ENCODE measurements at regions not wholly inside any gene's neighbourhood (a gene's known extent, or its start where the extent isn't known, plus 50 kb on each side); places are given as distances from the start of the nearest gene placed in this dataset.

GRCh38 chr21:27371115-27371974 is 404.5 kb upstream of the ADAMTS5 start:
- Histone ChIP-seq H2AFZ (ENCODE audit: low read depth, low read length) (no peak overlapping the region), H3K4me1 (ENCODE audit: insufficient read depth, low read length) (peaks cover 34% of the 10 kb centered on the region), H3K9me3 (ENCODE audit: insufficient read depth, low read length, severe bottlenecking) (no peaks in the 10 kb centered on the region), H3K27me3 (ENCODE audit: insufficient read depth, low read length, poor library complexity) (no peaks in the 10 kb centered on the region), H4K20me1 (ENCODE audit: insufficient read depth, low read length) (no peaks in the 10 kb centered on the region), H3K27ac (ENCODE audit: low read length) (no peak overlapping the region), H3K36me3 (ENCODE audit: insufficient read depth, low read length) (no peaks in the 10 kb centered on the region), H3K9ac (ENCODE audit: low read depth, low read length) (no peak overlapping the region), H3K79me2 (ENCODE audit: insufficient read depth, low read length) (no peaks in the 10 kb centered on the region), H3K4me3 (ENCODE audit: low read depth in 1 of 2, low read length in 2 of 2) (no peak overlapping the region), H3K4me2 (ENCODE audit: insufficient read depth, low read length) (no peak overlapping the region)
- TF ChIP-seq CTCF (IDR thresholded peaks at IDR 0.05; ENCODE audit: borderline replicate concordance, extremely low read depth, low read length, poor library complexity, severe bottlenecking): no peak
- no peak for TF ChIP-seq EZH2 (IDR thresholded peaks at IDR 0.05; ENCODE audit: borderline replicate concordance, low read depth, low read length, severe bottlenecking)
- DNase-seq: no peak
- ATAC-seq (ENCODE audit: insufficient read depth, low read depth): no peak

- 0 out of 2 replicates have a peak overlapping the region, but pooled peaks have one; percentile 8 for H2AFZ ChIP-seq (ENCODE audit: low read depth, low read length)
- TF ChIP-seq EZH2 (IDR thresholded peaks at IDR 0.05; ENCODE audit: borderline replicate concordance, low read depth, low read length, severe bottlenecking) (no peak), CTCF (IDR thresholded peaks at IDR 0.05; ENCODE audit: borderline replicate concordance, extremely low read depth, low read length, poor library complexity, severe bottlenecking) (no peak)
- H3K27me3 ChIP-seq (ENCODE audit: insufficient read depth, low read length, poor library complexity): no peaks in the 10 kb centered on the region
- peak overlapping the region; percentile 54 for H3K27ac ChIP-seq (ENCODE audit: low read length)
- H4K20me1 ChIP-seq (ENCODE audit: insufficient read depth, low read length): no peaks in the 10 kb centered on the region
- no peak for DNase-seq
- H3K4me3 ChIP-seq (ENCODE audit: low read depth in 1 of 2, low read length in 2 of 2): no peak overlapping the region
- no peak overlapping the region for H3K9ac ChIP-seq (ENCODE audit: low read depth, low read length)
- H3K79me2 ChIP-seq (ENCODE audit: insufficient read depth, low read length): no peaks in the 10 kb centered on the region
- ATAC-seq (ENCODE audit: insufficient read depth, low read depth): peak; percentile 57
- H3K9me3 ChIP-seq (ENCODE audit: insufficient read depth, low read length, severe bottlenecking): no peaks in the 10 kb centered on the region
- H3K4me1 ChIP-seq (ENCODE audit: insufficient read depth, low read length): peaks cover 34% of the 10 kb centered on the region
- no peak overlapping the region for H3K4me2 ChIP-seq (ENCODE audit: insufficient read depth, low read length)
- H3K36me3 ChIP-seq (ENCODE audit: insufficient read depth, low read length): no peaks in the 10 kb centered on the region
These were observed 403.2 kb upstream of the ADAMTS5 start for GRCh38 chr21:27369978-27370571.

- ATAC-seq (ENCODE audit: insufficient read depth, low read depth) (no peak), DNase-seq (no peak)
- no peak for TF ChIP-seq EZH2 (IDR thresholded peaks at IDR 0.05; ENCODE audit: borderline replicate concordance, low read depth, low read length, severe bottlenecking)
- no peak for TF ChIP-seq CTCF (IDR thresholded peaks at IDR 0.05; ENCODE audit: borderline replicate concordance, extremely low read depth, low read length, poor library complexity, severe bottlenecking)
These were observed 402.3 kb upstream of the ADAMTS5 start for GRCh38 chr21:27369234-27369633.

More at GRCh38 chr21:27369234-27369633, 402.3 kb upstream of the ADAMTS5 start:
- Histone ChIP-seq H2AFZ (ENCODE audit: low read depth, low read length) (no peak overlapping the region), H3K79me2 (ENCODE audit: insufficient read depth, low read length) (no peaks in the 10 kb centered on the region), H3K9me3 (ENCODE audit: insufficient read depth, low read length, severe bottlenecking) (no peaks in the 10 kb centered on the region), H3K9ac (ENCODE audit: low read depth, low read length) (no peak overlapping the region), H4K20me1 (ENCODE audit: insufficient read depth, low read length) (no peaks in the 10 kb centered on the region), H3K4me2 (ENCODE audit: insufficient read depth, low read length) (no peak overlapping the region), H3K4me3 (ENCODE audit: low read depth in 1 of 2, low read length in 2 of 2) (no peak overlapping the region), H3K4me1 (ENCODE audit: insufficient read depth, low read length) (peaks cover 34% of the 10 kb centered on the region), H3K27ac (ENCODE audit: low read length) (no peak overlapping the region), H3K36me3 (ENCODE audit: insufficient read depth, low read length) (no peaks in the 10 kb centered on the region), H3K27me3 (ENCODE audit: insufficient read depth, low read length, poor library complexity) (no peaks in the 10 kb centered on the region)
